GM06990 (cell line): ENCODE measurements at regions not wholly inside any gene's neighbourhood (a gene's known extent, or its start where the extent isn't known, plus 50 kb on each side); places are given as distances from the start of the nearest gene placed in this dataset.

Experiments
- DNase-seq: peaks from one replicate; pipeline ENCODE4 v3.0.0-alpha.2; 2011; ENCODE audit not compliant: insufficient read length; ENCODE audit errors: extremely low read depth
- H3K27me3 ChIP-seq: replicated peaks from 2 replicates; pipeline ENCODE4 v1.6.0; 2011; ENCODE audit warnings: low read length; ENCODE audit not compliant: control insufficient read depth, insufficient read depth
- H3K36me3 ChIP-seq: 2 replicates; pipeline ENCODE4 v1.5.1; 2011; ENCODE audit warnings: low read length; ENCODE audit not compliant: control insufficient read depth, insufficient read depth
- H3K4me3 ChIP-seq: replicated peaks from 2 replicates; pipeline ENCODE4 v1.5.1; 2011; ENCODE audit warnings: low read depth, mild to moderate bottlenecking, control low read depth, low read length
- CTCF ChIP-seq: IDR thresholded peaks from 2 replicates; pipeline ENCODE4 v1.5.1; 2011; ENCODE audit warnings: low read length, control low read depth, mild to moderate bottlenecking, inconsistent platforms; ENCODE audit not compliant: insufficient read depth, poor library complexity, severe bottlenecking

GRCh38 chr2:119049968-119050704, 108.1 kb downstream of the MARCO start:
- DNase-seq = no peak
- Histone ChIP-seq H3K4me3 (no peak overlapping the region), H3K36me3 (no peaks in the 10 kb centered on the region), H3K27me3 (no peaks in the 10 kb centered on the region; the same call in 1 of the 2 replicates)
- peak; percentile 25 for TF ChIP-seq CTCF
